HTR-8/SVneo (cell line): ENCODE measurements at regions not wholly inside any gene's neighbourhood (a gene's known extent, or its start where the extent isn't known, plus 50 kb on each side); places are given as distances from the start of the nearest gene placed in this dataset.
"Not testable (repeated sequence)": the region's sequence is repeated elsewhere in the genome, so short reads cannot be mapped to it uniquely, and the experiment has no call there.

Source experiments
- DNase-seq: peaks from one replicate; pipeline ENCODE4 v3.0.0; 2011; ENCODE audit warnings: low spot score, mixed read lengths; ENCODE audit not compliant: insufficient read length
- FAIRE-seq: peaks from 2 replicates; lab custom pipeline; 2011; peaks lifted over from hg19 to GRCh38; lab: Jason Lieb, UNC

DNA sequence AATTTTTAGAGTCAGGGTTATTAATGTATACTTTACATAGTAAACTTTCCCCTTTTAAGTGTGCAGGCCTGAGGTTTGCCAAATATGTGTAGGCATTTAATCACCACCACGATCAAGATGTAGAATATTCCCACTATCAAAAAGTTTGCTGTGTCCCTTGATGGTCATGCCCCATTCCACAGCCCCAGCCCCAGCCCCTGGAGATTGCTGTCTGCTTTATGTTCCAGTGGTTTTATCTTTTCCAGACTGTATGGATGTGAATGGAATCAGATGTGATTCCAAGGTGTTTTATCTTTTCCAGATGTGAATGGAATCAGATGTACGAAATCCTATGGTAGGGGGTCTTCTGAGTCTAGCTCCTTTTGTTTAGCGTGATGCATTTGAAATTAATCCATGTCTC, 93.1 kb upstream of the B3GAT1 start:
- DNase-seq (no peak), FAIRE-seq (no peak)

DNA sequence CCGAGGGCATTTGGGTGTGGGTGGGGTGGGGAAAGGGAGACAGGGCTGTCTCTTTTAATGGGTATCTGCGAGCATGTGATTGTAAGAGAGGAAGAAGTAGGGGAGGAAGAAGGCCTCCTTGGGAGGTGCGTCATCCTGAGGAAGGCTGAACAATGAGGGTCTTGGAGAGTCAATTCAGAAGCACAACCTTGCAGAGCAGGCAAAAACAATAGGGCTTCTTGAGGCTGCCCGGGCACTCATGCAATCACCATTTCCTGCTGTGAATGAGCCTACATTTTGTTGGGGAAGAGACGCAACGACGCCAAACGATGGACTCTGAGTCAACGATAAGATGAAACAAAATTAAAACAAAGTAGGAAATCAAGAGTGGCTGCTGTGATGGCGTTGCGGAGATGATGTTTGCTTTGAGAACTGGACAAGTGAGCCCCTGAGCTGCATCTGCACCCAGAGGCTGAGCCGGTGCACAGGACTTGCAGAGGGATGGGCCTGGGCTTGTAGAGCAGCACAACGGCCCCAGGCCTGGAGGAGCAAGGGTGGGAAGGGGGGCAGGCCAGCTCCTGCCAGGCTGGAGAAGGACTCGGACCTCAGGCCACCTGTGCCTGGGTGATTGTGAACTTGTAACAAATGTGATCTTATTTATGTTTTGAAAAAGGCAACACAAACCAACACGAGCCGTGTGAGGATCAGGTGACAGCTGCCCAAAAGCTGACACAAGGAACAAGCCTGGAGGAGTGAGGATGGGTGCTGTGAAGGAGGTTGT, 92.3 kb upstream of the B3GAT1 start:
- DNase-seq: no peak
- FAIRE-seq: no peak

DNA sequence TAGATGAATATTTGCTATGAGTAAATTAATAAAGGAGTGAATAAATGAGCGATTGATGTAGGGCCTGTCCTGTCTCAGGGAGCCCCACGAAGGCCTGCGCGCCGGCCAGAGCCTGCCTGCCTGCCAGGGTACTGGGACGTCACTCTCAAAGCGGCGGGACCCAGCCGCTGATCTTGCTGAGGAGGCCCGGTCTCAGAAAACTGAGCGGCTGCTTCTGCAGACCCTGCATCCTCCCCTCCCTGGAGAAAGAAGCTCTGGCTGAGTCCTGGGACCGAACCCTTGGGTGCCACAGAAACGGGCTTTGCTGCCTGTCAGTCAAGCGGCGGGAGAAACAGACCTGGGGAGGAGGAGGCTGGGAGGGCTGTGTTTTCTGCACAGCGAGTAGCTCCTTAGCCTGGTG, 91.6 kb upstream of the B3GAT1 start:
- FAIRE-seq (no peak), DNase-seq (no peak)

DNA sequence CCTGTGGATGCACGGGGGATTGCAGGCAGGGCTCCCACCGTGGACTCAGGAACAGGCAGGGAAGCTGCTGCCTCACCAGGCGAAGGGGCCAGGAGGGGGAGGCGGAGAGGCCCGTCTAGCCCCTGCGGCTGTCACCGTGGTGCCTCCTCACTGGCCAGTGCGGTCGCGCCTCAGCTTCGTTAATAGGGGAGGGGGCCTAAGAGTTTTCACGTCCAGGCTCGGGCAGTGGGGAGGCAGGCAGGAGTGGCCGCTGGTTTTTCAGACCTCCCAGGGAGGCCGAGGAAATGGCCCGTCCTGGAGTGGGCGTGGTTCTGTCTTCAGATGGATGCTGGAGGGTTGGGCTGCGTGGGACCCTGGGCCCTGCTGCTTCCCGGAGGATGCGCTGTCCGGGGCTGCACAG, 91.1 kb upstream of the B3GAT1 start:
- no peak for FAIRE-seq
- no peak for DNase-seq

DNA sequence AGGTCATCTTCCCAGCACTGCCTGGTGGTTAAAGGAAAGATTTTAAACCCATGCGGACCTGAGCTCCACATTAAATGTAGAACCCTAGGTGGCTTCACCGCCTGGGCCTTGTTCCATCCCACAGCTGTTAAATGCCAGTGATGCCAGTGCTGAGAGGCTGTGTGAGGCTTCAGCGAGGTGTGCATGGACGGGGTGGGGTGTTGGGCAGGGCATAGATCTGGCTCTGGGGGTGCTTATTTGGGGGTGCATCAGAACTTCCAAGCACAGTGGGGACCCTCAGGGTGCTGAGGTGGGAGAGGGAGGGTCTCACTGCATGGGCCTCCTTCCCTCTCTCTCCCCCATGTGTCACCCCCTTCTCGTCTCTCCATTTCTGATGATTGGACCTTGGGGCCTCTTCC, 90.1 kb upstream of the B3GAT1 start:
- DNase-seq (no peak), FAIRE-seq (no peak)

DNA sequence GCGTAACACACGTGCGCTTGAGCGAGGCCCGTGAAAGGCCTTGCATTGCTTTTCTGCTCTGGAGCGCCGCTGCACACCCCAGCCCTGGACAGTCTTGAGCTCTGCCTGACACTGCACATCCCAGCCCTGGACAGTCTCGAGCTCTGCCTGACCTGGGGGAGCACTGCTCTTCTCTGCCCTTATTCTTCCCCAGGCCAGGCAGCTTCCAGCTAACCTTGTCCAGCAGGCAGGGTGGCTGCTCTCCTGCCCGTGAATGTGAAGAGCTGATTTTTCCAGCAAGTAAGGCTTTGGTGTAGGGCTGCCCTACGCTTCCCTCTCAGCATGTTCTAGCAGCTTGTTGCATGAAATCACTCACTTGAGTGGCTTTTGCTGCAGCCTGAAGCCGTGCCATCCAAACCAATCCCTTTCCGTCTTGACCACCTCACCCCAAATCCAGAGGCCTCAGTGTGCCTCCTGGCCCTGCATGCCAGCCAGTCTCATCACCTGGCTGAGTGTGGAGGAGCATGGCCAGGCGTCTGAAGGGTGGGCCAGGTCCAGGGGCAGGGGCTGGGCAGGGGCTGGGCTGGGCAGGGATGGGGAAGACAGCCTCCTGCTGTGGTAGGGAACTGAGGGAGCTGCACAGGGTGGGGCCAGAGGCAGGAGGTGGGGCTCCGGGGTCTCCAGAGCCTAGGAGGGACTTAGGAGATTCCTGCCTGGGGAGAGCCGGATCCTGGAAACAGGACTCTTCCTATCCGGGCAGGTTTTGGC, 89.5 kb upstream of the B3GAT1 start:
- FAIRE-seq: no peak
- DNase-seq: no peak

GRCh38 chr11:134500621-134501020, 88.6 kb upstream of the B3GAT1 start:
- FAIRE-seq (no peak), DNase-seq (no peak)

GRCh38 chr11:134499990-134500389, 87.9 kb upstream of the B3GAT1 start:
- FAIRE-seq: no peak
- no peak for DNase-seq

DNA sequence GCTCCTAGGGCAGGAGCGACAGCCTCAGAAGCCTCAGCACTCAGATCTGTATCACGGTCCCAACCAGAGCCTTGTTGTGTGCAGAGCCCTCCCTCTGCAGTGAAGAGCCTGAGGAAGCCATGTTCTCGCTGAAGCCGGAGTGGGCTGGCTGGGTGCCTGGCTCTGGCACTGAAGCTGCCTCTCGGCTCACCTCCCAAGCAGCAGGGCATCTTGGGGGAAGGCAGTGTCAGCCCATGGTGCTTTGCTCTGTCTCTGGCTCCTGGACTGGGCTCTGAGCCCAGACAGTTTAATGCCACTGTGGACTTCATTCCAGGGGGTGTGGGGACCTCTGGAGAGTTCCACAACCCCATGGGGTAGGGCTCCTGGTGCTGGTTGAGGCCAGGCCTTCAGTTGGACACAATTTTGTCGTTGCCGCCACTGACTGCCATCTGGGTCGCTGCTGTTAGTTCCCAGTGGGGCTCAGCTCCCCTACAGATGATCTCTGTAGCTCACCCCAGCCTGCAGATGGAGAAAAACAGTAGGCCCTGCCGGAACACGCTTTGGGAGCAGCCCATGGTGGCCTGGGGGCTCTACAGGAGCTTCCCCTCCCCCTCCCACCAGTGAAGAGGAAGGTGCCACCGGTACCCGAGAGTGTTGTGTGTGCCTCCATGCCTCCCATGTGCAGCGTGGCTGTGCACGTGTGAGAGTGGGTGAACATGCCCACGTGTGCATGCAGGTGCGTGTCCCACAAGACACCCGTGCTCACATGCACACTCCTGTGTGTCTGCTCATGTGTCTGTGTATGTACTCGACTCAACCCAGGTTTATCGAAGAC, 86.5 kb upstream of the B3GAT1 start:
- DNase-seq: no peak
- FAIRE-seq: no peak

GRCh38 chr11:134497586-134497985, 85.5 kb upstream of the B3GAT1 start:
- DNase-seq (no peak), FAIRE-seq (no peak)

- not testable (repeated sequence) for DNase-seq, FAIRE-seq
Measured at GRCh38 chr11:134496058-134496457, 84.0 kb upstream of the B3GAT1 start.

GRCh38 chr11:134494395-134494794, 82.4 kb upstream of the B3GAT1 start:
- DNase-seq, FAIRE-seq: not testable (repeated sequence)

GRCh38 chr11:134492411-134492810, 80.4 kb upstream of the B3GAT1 start:
- not testable (repeated sequence) for FAIRE-seq, DNase-seq

- no peak for DNase-seq
- no peak for FAIRE-seq
Measured at GRCh38 chr11:134489728-134490127, 77.7 kb upstream of the B3GAT1 start.

DNA sequence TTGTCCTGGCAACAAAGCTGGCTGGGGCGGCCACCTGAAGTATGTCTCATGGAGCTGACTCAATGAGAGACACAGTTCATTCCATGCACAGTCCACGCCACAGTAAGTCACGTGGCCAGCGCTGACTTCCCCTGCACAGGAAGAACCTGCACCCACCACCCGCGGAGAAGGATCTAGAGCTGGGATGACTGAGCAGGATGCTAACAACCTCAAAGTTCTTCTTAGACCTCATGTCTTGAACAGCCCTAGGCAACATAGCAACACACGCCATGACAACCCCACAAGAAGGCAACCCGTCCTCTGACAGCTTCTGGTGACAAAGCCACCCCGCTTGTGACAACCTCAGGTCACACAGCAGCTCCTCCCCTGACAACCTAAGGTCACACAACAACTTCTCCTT, 76.9 kb upstream of the B3GAT1 start:
- FAIRE-seq (no peak), DNase-seq (no peak)

GRCh38 chr11:134488512-134488911, 76.5 kb upstream of the B3GAT1 start:
- DNase-seq (no peak), FAIRE-seq (no peak)

DNA sequence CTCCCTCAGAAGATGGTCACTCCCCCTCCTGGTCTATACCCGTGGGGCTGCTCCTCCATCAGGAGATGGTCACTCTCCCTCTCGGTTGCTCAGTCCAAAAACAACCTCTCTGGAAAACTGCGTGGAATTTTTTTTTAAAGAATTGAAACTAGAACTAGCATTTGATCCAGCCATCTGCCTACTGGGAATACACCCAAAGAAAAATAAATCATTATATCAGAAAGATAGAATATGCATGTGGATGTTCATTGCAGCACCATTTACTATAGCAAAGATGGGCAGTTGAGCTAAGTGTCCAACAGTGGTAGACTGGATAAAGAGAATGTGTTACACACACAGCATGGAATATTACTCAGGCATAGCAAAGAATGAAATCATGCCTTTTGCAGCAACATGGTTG, 75.7 kb upstream of the B3GAT1 start:
- FAIRE-seq (no peak), DNase-seq (no peak)

- DNase-seq (no peak), FAIRE-seq (no peak)
Measured at GRCh38 chr11:134486704-134487103, 74.7 kb upstream of the B3GAT1 start.

DNA sequence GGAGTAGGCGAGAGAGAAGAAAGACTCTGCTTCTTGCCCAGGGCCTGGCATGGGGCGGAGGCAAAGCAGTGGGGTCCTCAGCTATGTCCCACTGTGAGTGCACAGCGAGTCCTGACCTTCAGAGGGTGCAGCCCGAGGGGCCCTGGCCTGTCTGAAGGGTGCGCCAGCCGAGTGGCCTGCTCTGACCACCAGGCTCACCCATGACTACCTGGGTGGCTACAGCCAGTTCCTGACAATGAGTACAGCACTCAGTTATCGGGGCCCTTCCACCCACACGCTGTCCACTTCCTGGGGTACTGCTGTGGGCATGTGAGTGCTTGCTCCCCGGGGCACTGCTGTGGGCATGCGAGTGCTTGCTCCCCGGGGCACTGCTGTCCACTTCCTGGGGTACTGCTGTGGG, 74.1 kb upstream of the B3GAT1 start:
- no peak for FAIRE-seq

GRCh38 chr11:134485316-134485715, 73.3 kb upstream of the B3GAT1 start:
- no peak for DNase-seq
- no peak for FAIRE-seq

More for the DNA sequence above, 74.1 kb upstream of the B3GAT1 start:
- no peak for DNase-seq

DNA sequence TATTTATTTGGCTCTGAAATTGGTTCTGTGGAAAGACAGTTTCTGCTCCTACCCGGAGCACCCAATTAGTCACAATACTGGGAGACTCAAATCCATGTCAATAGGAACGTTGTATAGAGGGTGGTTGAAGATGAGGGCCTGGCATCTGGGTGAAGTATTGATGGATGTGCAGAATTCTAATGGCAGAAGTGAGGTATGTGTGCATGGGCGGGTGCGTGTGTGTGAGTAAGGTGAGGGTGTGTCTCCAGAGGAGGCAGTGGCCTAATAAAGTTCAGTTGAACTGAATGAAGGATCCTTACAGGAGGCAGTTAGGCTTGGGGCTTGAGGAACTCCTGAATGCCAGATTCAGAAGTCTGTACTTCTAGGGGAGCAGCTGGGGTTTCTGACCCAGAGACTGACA, 71.8 kb upstream of the B3GAT1 start:
- no peak for FAIRE-seq
- no peak for DNase-seq
